ENCODE measurements at regions not wholly inside any gene's neighbourhood (a gene's known extent, or its start where the extent isn't known, plus 50 kb on each side); places are given as distances from the start of the nearest gene placed in this dataset.

GRCh38 chr3:6091262-6091661 is 769.7 kb upstream of the GRM7 start:
- Histone ChIP-seq H3K4me1 (ENCODE audit: control insufficient read depth, insufficient read depth, low read length) (no peaks in the 10 kb centered on the region), H3K9me3 (ENCODE audit: control insufficient read depth, insufficient read depth, low read length) (no peaks in the 10 kb centered on the region), H3K36me3 (ENCODE audit: control insufficient read depth, insufficient read depth, low read length) (no peaks in the 10 kb centered on the region), H3K27me3 (ENCODE audit: control insufficient read depth, insufficient read depth, low read length) (no peaks in the 10 kb centered on the region), H3K4me3 (ENCODE audit: low read depth, low read length) (no peak overlapping the region), H3K27ac (ENCODE audit: low read depth, low read length) (no peak overlapping the region)
- no peak for DNase-seq (ENCODE audit: low read depth in 4 of 6, low spot score in 6 of 6)
- WGBS (ENCODE audit: insufficient coverage): 90% methylated on average over 2 of the region's 3 CpGs

GRCh38 chr3:6095006-6095405 is 765.9 kb upstream of the GRM7 start:
- H3K27ac ChIP-seq (ENCODE audit: low read depth, low read length): no peak overlapping the region

DNA sequence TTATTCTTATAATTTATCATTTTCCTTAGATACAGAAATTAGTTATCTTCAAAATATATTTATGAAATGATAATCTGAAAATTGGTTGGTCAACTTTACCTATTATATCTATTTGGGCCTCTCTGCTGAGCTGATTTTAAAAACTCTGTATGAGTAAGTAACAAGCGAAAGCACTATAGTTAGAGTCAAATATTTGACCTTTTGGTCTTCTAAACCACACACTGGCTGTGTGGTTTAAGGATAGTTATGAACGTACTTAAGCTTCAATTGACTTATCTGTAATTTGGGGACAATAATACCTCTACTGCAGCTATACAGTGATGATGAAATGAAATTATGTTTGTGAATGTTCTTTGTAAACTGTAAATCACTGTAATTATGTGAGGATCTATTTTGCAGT is 763.9 kb upstream of the GRM7 start:
- no peak overlapping the region for H3K27ac ChIP-seq (ENCODE audit: low read depth, low read length)
- WGBS (ENCODE audit: insufficient coverage): no CpG with 5 or more reads among the region's 2 CpGs
- no peaks in the 10 kb centered on the region for H3K4me1 ChIP-seq (ENCODE audit: control insufficient read depth, insufficient read depth, low read length)
- DNase-seq (ENCODE audit: low read depth in 4 of 6, low spot score in 6 of 6): no peak
- H3K36me3 ChIP-seq (ENCODE audit: control insufficient read depth, insufficient read depth, low read length): no peaks in the 10 kb centered on the region
- H3K4me3 ChIP-seq (ENCODE audit: low read depth, low read length): no peak overlapping the region
- no peaks in the 10 kb centered on the region for H3K9me3 ChIP-seq (ENCODE audit: control insufficient read depth, insufficient read depth, low read length)
- H3K27me3 ChIP-seq (ENCODE audit: control insufficient read depth, insufficient read depth, low read length): no peaks in the 10 kb centered on the region

More at GRCh38 chr3:6095006-6095405, 765.9 kb upstream of the GRM7 start:
- H3K4me3 ChIP-seq (ENCODE audit: low read depth, low read length): no peak overlapping the region
- H3K9me3 ChIP-seq (ENCODE audit: control insufficient read depth, insufficient read depth, low read length): no peaks in the 10 kb centered on the region
- no peaks in the 10 kb centered on the region for H3K27me3 ChIP-seq (ENCODE audit: control insufficient read depth, insufficient read depth, low read length)
- no peaks in the 10 kb centered on the region for H3K36me3 ChIP-seq (ENCODE audit: control insufficient read depth, insufficient read depth, low read length)
- no peaks in the 10 kb centered on the region for H3K4me1 ChIP-seq (ENCODE audit: control insufficient read depth, insufficient read depth, low read length)
- no CpG with 5 or more reads among the region's 1 CpG for WGBS (ENCODE audit: insufficient coverage)
- peak in 2 of 6 donors; percentile 13 to 84 for DNase-seq (ENCODE audit: low read depth in 4 of 6, low spot score in 6 of 6)

DNA sequence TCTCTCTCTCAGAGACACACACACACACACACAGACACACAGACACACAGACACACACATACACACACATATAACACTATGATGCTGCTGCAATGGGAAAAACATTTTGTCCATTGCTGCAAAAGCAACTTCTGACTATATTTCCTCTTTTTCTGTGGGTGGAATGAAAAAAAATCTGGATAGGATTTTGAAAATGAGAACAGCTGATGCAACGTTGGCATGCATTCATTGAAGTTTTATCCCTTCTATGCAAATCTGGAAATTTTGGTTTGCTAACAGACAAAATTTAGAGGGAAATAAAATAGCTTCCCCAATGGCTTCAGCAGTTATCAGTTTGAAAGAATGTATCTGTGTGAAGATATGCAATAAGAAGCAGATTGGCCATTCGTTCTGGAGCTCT is 763.4 kb upstream of the GRM7 start:
- Histone ChIP-seq H3K4me3 (ENCODE audit: low read depth, low read length) (no peak overlapping the region), H3K27ac (ENCODE audit: low read depth, low read length) (no peak overlapping the region), H3K36me3 (ENCODE audit: control insufficient read depth, insufficient read depth, low read length) (no peaks in the 10 kb centered on the region), H3K4me1 (ENCODE audit: control insufficient read depth, insufficient read depth, low read length) (no peaks in the 10 kb centered on the region), H3K9me3 (ENCODE audit: control insufficient read depth, insufficient read depth, low read length) (no peaks in the 10 kb centered on the region), H3K27me3 (ENCODE audit: control insufficient read depth, insufficient read depth, low read length) (no peaks in the 10 kb centered on the region)
- DNase-seq (ENCODE audit: low read depth in 4 of 6, low spot score in 6 of 6): peak in 1 of 6 donors; percentile 41
- 83% methylated on average over 1 of the region's 2 CpGs for WGBS (ENCODE audit: insufficient coverage)

DNA sequence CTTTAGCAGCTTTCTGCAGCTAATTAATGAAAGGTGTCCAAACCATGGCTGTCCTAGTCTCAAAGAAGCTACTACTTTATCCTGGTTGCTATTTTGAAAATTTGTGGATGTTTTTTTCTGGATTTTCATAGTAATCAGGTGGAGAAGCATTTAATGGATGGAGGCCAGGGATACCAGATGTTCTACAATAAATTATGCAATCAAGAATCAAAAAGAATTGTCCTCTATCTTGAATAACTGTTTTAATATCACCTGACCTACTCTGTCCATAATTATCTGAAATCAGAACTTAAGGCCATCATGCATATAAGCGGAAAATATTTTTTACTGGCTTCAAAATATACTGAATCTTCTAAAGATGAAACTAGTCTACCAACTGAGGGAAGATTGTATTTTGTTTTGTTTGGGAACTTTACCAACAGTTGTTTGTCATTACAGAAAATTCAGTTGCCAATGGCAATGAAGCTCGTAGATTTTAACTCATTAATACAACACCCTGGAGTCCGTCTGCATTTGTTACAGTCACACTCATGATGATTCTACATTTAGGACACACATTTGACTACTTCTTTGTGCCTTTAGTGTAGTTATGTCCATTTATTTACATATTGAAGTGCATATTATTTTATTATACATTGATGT is 762.3 kb upstream of the GRM7 start:
- no peaks in the 10 kb centered on the region for H3K4me1 ChIP-seq (ENCODE audit: control insufficient read depth, insufficient read depth, low read length)
- H3K27ac ChIP-seq (ENCODE audit: low read depth, low read length): no peak overlapping the region
- no peaks in the 10 kb centered on the region for H3K36me3 ChIP-seq (ENCODE audit: control insufficient read depth, insufficient read depth, low read length)
- no CpG with 5 or more reads among the region's 3 CpGs for WGBS (ENCODE audit: insufficient coverage)
- H3K9me3 ChIP-seq (ENCODE audit: control insufficient read depth, insufficient read depth, low read length): no peaks in the 10 kb centered on the region
- no peak overlapping the region for H3K4me3 ChIP-seq (ENCODE audit: low read depth, low read length)
- no peaks in the 10 kb centered on the region for H3K27me3 ChIP-seq (ENCODE audit: control insufficient read depth, insufficient read depth, low read length)
- no peak for DNase-seq (ENCODE audit: low read depth in 4 of 6, low spot score in 6 of 6)

- Histone ChIP-seq H3K36me3 (ENCODE audit: control insufficient read depth, insufficient read depth, low read length) (no peaks in the 10 kb centered on the region), H3K9me3 (ENCODE audit: control insufficient read depth, insufficient read depth, low read length) (no peaks in the 10 kb centered on the region), H3K27ac (ENCODE audit: low read depth, low read length) (no peak overlapping the region), H3K4me1 (ENCODE audit: control insufficient read depth, insufficient read depth, low read length) (no peaks in the 10 kb centered on the region), H3K27me3 (ENCODE audit: control insufficient read depth, insufficient read depth, low read length) (no peaks in the 10 kb centered on the region), H3K4me3 (ENCODE audit: low read depth, low read length) (no peak overlapping the region)
- WGBS (ENCODE audit: insufficient coverage): 97% methylated on average over 4 of the region's 5 CpGs
- DNase-seq (ENCODE audit: low read depth in 4 of 6, low spot score in 6 of 6): no peak
Measured at GRCh38 chr3:6099458-6100075, 761.3 kb upstream of the GRM7 start.

DNA sequence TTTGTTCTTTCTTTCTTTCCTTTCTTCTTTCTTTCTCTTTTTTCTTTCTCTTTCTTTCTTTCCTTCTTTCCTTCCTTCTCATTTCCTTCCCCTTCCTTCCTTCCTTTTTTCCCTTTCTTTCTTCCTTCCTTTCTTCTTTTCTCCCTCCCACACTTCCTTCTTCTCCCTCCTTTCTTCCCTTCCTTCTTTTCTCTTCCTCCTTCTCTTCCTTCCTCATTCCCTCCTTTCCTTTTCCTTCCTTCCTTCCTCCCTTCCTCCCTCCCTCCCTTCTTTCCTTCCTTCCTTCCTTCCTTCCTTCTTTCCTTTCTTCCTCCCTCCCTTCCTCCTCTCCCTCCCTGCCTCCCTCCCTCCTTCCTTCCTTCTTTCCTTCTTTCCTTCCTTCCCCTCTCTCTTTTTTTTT is 755.7 kb upstream of the GRM7 start:
- no peaks in the 10 kb centered on the region for H3K27me3 ChIP-seq (ENCODE audit: control insufficient read depth, insufficient read depth, low read length)
- no peaks in the 10 kb centered on the region for H3K4me1 ChIP-seq (ENCODE audit: control insufficient read depth, insufficient read depth, low read length)
- no peak overlapping the region for H3K4me3 ChIP-seq (ENCODE audit: low read depth, low read length)
- no peak overlapping the region for H3K27ac ChIP-seq (ENCODE audit: low read depth, low read length)
- DNase-seq (ENCODE audit: low read depth in 4 of 6, low spot score in 6 of 6): no peak
- no peaks in the 10 kb centered on the region for H3K36me3 ChIP-seq (ENCODE audit: control insufficient read depth, insufficient read depth, low read length)
- H3K9me3 ChIP-seq (ENCODE audit: control insufficient read depth, insufficient read depth, low read length): no peaks in the 10 kb centered on the region

DNA sequence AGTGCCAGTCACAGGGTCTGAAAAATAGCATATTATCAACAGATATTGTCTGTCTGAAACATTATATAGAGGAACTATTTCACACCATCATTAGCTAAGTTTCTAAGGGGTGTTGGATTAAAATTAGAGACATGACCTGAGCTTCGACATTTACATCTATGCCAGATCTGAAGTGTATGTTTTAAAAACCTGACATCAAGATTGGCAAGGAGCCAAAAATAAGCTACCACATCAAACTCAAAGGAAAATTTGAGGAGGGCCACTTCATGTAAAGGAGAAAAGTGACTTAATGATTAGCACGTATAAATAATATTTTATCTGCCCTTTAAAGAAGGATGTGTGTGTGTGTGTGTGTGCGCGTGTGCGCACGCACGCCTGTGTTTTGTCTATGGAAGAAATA is 752.0 kb upstream of the GRM7 start:
- H3K4me1 ChIP-seq (ENCODE audit: control insufficient read depth, insufficient read depth, low read length): no peaks in the 10 kb centered on the region
- WGBS (ENCODE audit: insufficient coverage): no CpG with 5 or more reads among the region's 7 CpGs
- no peaks in the 10 kb centered on the region for H3K27me3 ChIP-seq (ENCODE audit: control insufficient read depth, insufficient read depth, low read length)

GRCh38 chr3:6110451-6110850 is 750.5 kb upstream of the GRM7 start:
- DNase-seq (ENCODE audit: low read depth in 4 of 6, low spot score in 6 of 6): no peak
- 62% methylated on average over 3 of the region's 3 CpGs for WGBS (ENCODE audit: insufficient coverage)
- Histone ChIP-seq H3K9me3 (ENCODE audit: control insufficient read depth, insufficient read depth, low read length) (no peaks in the 10 kb centered on the region), H3K27me3 (ENCODE audit: control insufficient read depth, insufficient read depth, low read length) (no peaks in the 10 kb centered on the region), H3K27ac (ENCODE audit: low read depth, low read length) (no peak overlapping the region), H3K4me3 (ENCODE audit: low read depth, low read length) (no peak overlapping the region), H3K36me3 (ENCODE audit: control insufficient read depth, insufficient read depth, low read length) (no peaks in the 10 kb centered on the region), H3K4me1 (ENCODE audit: control insufficient read depth, insufficient read depth, low read length) (no peaks in the 10 kb centered on the region)

More for the DNA sequence above, 752.0 kb upstream of the GRM7 start:
- Histone ChIP-seq H3K27ac (ENCODE audit: low read depth, low read length) (no peak overlapping the region), H3K36me3 (ENCODE audit: control insufficient read depth, insufficient read depth, low read length) (no peaks in the 10 kb centered on the region), H3K9me3 (ENCODE audit: control insufficient read depth, insufficient read depth, low read length) (no peaks in the 10 kb centered on the region), H3K4me3 (ENCODE audit: low read depth, low read length) (no peak overlapping the region)
- no peak for DNase-seq (ENCODE audit: low read depth in 4 of 6, low spot score in 6 of 6)

DNA sequence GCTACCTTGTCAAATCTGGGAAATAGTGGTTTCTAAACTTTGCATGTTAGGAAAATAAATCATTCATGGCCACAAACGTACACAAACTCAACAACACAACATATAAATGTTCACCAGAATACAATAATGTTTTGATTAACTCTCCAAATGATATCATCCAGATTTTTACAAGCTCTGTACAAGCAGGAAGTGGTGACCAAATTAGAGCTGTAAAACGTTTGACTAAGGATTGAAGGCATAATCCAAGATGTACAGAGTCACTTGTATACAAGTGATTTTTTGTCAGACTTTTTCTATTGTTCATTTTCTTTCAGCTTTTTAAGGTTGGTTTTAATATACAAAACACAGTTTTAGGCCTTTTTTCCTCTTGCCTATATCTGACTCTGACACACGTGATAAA is 748.4 kb upstream of the GRM7 start:
- H3K27ac ChIP-seq (ENCODE audit: low read depth, low read length): no peak overlapping the region
- H3K27me3 ChIP-seq (ENCODE audit: control insufficient read depth, insufficient read depth, low read length): no peaks in the 10 kb centered on the region
- no peaks in the 10 kb centered on the region for H3K9me3 ChIP-seq (ENCODE audit: control insufficient read depth, insufficient read depth, low read length)
- H3K4me3 ChIP-seq (ENCODE audit: low read depth, low read length): no peak overlapping the region
- H3K4me1 ChIP-seq (ENCODE audit: control insufficient read depth, insufficient read depth, low read length): no peaks in the 10 kb centered on the region
- no CpG with 5 or more reads among the region's 3 CpGs for WGBS (ENCODE audit: insufficient coverage)
- no peaks in the 10 kb centered on the region for H3K36me3 ChIP-seq (ENCODE audit: control insufficient read depth, insufficient read depth, low read length)
- no peak for DNase-seq (ENCODE audit: low read depth in 4 of 6, low spot score in 6 of 6)
